Caco-2 (cell line): ENCODE measurements at regions not wholly inside any gene's neighbourhood (a gene's known extent, or its start where the extent isn't known, plus 50 kb on each side); places are given as distances from the start of the nearest gene placed in this dataset.

ENCODE experiments used
- BruUV-seq: library from RNA; stranded (reverse); fragments of 400-500 nt; replicated peaks from 2 replicates; lab custom pipeline; 2021; lab: Mats Ljungman, UMichigan
- CTCF ChIA-PET: fragments of 300-600 bp; sonication (Branson Sonifier 250); formaldehyde crosslinking; loops from one replicate; lab custom pipeline; 2022; ENCODE audit warnings: antibody characterized with exemption; lab: Charles Lee
- POLR2A ChIA-PET: fragments of 300-600 bp; sonication (Branson Sonifier 250); formaldehyde crosslinking; loops from one replicate; lab custom pipeline; 2022; ENCODE audit warnings: antibody characterized with exemption; lab: Charles Lee
- DNase-seq, 2 experiments: peaks; one replicate each; pipeline versions ENCODE4 v3.0.0 to v3.0.0-alpha.2; 2020 to 2022
- H3K27me3 ChIP-seq: replicated peaks from 2 replicates; pipeline ENCODE4 v1.6.0; 2011; ENCODE audit warnings: low read length; ENCODE audit not compliant: control insufficient read depth, insufficient read depth
- H3K36me3 ChIP-seq: 2 replicates; pipeline ENCODE4 v1.5.1; 2011; ENCODE audit warnings: low read length; ENCODE audit not compliant: control insufficient read depth, insufficient read depth
- H3K4me1 ChIP-seq: fragments of 250-450 bp; sonication (Bioruptor Pico); 2 replicates; pipeline ENCODE4 v1.5.1; 2020; ENCODE audit warnings: mild to moderate bottlenecking
- H3K4me3 ChIP-seq: 2 replicates; pipeline ENCODE4 v1.5.1; 2011; ENCODE audit warnings: low read depth, mild to moderate bottlenecking, control low read depth, low read length
- H3K9me3 ChIP-seq: fragments of 250-450 bp; sonication (Bioruptor Pico); 2 replicates; pipeline ENCODE4 v1.5.1; 2020; ENCODE audit warnings: mild to moderate bottlenecking, moderate library complexity
- H3K27ac Mint-ChIP-seq: one replicate; pipeline ENCODE4 v1.8.0; 2022; ENCODE audit warnings: mixed read lengths; ENCODE audit not compliant: unreplicated experiment
- H3K27me3 Mint-ChIP-seq: one replicate; pipeline ENCODE4 v1.8.0; 2022; ENCODE audit warnings: mixed read lengths; ENCODE audit not compliant: insufficient read depth, unreplicated experiment
- H3K36me3 Mint-ChIP-seq: one replicate; pipeline ENCODE4 v1.8.0; 2022; ENCODE audit warnings: mild to moderate bottlenecking, mixed read lengths; ENCODE audit not compliant: insufficient read depth, unreplicated experiment
- H3K4me1 Mint-ChIP-seq: one replicate; pipeline ENCODE4 v1.8.0; 2022; ENCODE audit warnings: low read depth, mixed read lengths; ENCODE audit not compliant: unreplicated experiment
- H3K4me3 Mint-ChIP-seq: one replicate; pipeline ENCODE4 v1.8.0; 2022; ENCODE audit warnings: mild to moderate bottlenecking, moderate library complexity, mixed read lengths; ENCODE audit not compliant: unreplicated experiment
- H3K9me3 Mint-ChIP-seq: one replicate; pipeline ENCODE4 v1.8.0; 2022; ENCODE audit warnings: mixed read lengths; ENCODE audit not compliant: unreplicated experiment
- intact Hi-C: fragments of 100-400 bp; cut with micrococcal nuclease; formaldehyde crosslinking; loops from one replicate; pipeline ENCODE4 v1.10.0; 2022; ENCODE audit not compliant: unreplicated experiment
- TF ChIP-seq, protein P1 (sequence below), 2 experiments: fragments of 200-600 bp in 1 of 2; IDR thresholded peaks; 1 replicate in 1 of 2; 2 replicates in 1 of 2; pipeline versions ENCODE4 v1.5.1 to v1.8.0; 2011 to 2022; ENCODE audit warnings: antibody characterized with exemption in 1 of 2, control low read depth in 1 of 2, inconsistent platforms in 1 of 2, low read depth in 1 of 2, low read length in 1 of 2, mild to moderate bottlenecking in 1 of 2, moderate library complexity in 1 of 2; ENCODE audit not compliant: insufficient read depth in 1 of 2, severe bottlenecking in 1 of 2, unreplicated experiment in 1 of 2

- peak overlapping the region; percentile 29 for H3K27ac Mint-ChIP-seq
- no TSS peak for BruUV-seq
These were observed 104.8 kb upstream of the DIO3 start for GRCh38 chr14:101456246-101457175.

GRCh38 chr14:101457301-101457935 lies 103.9 kb upstream of the DIO3 start:
- ChIA-PET CTCF (no interaction called here), POLR2A (no interaction called here)
- Mint-ChIP-seq H3K36me3 (no peaks in the 10 kb centered on the region), H3K9me3 (no peaks in the 10 kb centered on the region), H3K27ac (no peak overlapping the region), H3K27me3 (no peaks in the 10 kb centered on the region), H3K4me1 (peaks cover 8% of the 10 kb centered on the region), H3K4me3 (no peak overlapping the region)
- DNase-seq = no peak
- no peaks in the 10 kb centered on the region for H3K9me3 ChIP-seq
- TF ChIP-seq, protein P1, sequence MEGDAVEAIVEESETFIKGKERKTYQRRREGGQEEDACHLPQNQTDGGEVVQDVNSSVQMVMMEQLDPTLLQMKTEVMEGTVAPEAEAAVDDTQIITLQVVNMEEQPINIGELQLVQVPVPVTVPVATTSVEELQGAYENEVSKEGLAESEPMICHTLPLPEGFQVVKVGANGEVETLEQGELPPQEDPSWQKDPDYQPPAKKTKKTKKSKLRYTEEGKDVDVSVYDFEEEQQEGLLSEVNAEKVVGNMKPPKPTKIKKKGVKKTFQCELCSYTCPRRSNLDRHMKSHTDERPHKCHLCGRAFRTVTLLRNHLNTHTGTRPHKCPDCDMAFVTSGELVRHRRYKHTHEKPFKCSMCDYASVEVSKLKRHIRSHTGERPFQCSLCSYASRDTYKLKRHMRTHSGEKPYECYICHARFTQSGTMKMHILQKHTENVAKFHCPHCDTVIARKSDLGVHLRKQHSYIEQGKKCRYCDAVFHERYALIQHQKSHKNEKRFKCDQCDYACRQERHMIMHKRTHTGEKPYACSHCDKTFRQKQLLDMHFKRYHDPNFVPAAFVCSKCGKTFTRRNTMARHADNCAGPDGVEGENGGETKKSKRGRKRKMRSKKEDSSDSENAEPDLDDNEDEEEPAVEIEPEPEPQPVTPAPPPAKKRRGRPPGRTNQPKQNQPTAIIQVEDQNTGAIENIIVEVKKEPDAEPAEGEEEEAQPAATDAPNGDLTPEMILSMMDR (IDR thresholded peaks at IDR 0.05; ENCODE audit: insufficient read depth in 1 of 2, low read depth in 1 of 2, low read length in 1 of 2, severe bottlenecking in 1 of 2, unreplicated experiment in 1 of 2) = no peak
- BruUV-seq = no TSS peak
- H3K4me3 ChIP-seq = no peak overlapping the region
- H3K27me3 ChIP-seq = no peaks in the 10 kb centered on the region
- H3K36me3 ChIP-seq = no peaks in the 10 kb centered on the region
- H3K4me1 ChIP-seq = peaks cover 8% of the 10 kb centered on the region; the same call in 1 of the 2 replicates
- intact Hi-C loops = no loop called here

More at GRCh38 chr14:101456246-101457175, 104.8 kb upstream of the DIO3 start:
- no peaks in the 10 kb centered on the region for H3K27me3 ChIP-seq
- H3K4me3 ChIP-seq = no peak overlapping the region
- H3K9me3 ChIP-seq = no peaks in the 10 kb centered on the region
- Mint-ChIP-seq H3K36me3 (no peaks in the 10 kb centered on the region), H3K27me3 (no peaks in the 10 kb centered on the region), H3K4me3 (no peak overlapping the region), H3K9me3 (no peaks in the 10 kb centered on the region), H3K4me1 (peaks cover 6% of the 10 kb centered on the region)
- intact Hi-C loops = no loop called here
- peaks cover 8% of the 10 kb centered on the region; the same call in 1 of the 2 replicates for H3K4me1 ChIP-seq
- CTCF ChIA-PET = no interaction called here
- H3K36me3 ChIP-seq = no peaks in the 10 kb centered on the region
- POLR2A ChIA-PET = no interaction called here
- TF ChIP-seq, protein P1 (IDR thresholded peaks at IDR 0.05; ENCODE audit: insufficient read depth in 1 of 2, low read depth in 1 of 2, low read length in 1 of 2, severe bottlenecking in 1 of 2, unreplicated experiment in 1 of 2) = no peak
- no peak for DNase-seq

DNA sequence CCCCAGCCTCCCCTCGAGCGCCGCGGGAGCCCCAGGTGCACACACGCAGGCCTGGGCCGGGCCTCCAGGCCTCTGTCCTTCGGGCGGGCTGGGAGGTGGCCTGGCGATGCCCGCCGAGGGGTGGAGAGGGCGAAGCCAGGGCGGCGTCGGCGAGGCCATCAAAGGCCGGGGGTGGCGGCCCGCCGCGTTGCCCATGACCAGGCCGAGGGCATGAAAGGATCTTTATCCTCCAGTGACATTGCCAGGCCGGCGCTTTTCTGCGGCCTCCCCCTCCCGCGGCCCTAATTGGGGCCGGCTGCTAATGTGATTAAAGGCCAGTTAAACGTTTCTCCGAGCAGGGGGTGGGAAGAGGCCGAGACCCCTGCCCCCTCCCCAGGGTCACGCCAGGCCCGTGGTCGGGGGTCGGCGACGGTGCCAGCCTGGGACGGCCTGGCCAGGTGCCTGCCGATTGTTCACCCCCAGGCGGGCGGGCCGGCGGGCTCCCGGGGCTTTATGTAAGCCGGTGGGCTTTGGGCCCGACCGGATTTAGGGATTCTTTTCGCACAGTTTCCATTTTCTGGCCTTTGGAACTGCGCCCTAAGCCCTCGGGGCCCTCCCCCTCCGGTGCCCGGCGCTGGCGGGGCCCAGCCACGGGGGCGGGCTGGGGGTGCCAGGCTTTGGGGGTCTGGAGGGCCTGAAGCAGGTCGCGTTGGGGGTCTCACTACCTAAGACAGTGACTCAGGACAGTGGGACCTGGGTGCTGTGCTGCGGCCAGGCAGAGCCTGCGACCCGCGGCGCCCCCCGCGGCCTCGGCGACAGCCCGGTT lies 103.2 kb upstream of the DIO3 start:
- H3K27me3 ChIP-seq = no peaks in the 10 kb centered on the region
- H3K4me1 ChIP-seq = peaks cover 8% of the 10 kb centered on the region; the same call in 1 of the 2 replicates
- H3K36me3 Mint-ChIP-seq = no peaks in the 10 kb centered on the region
- no peak overlapping the region for H3K4me3 ChIP-seq
- ChIA-PET POLR2A (no interaction called here), CTCF (no interaction called here)
- no peaks in the 10 kb centered on the region for H3K9me3 Mint-ChIP-seq
- H3K4me1 Mint-ChIP-seq = peaks cover 8% of the 10 kb centered on the region
- BruUV-seq = no TSS peak
- DNase-seq = no peak
- intact Hi-C loops = no loop called here
- no peaks in the 10 kb centered on the region for H3K9me3 ChIP-seq
- TF ChIP-seq, protein P1 (IDR thresholded peaks at IDR 0.05; ENCODE audit: insufficient read depth in 1 of 2, low read depth in 1 of 2, low read length in 1 of 2, severe bottlenecking in 1 of 2, unreplicated experiment in 1 of 2) = no peak
- H3K4me3 Mint-ChIP-seq = no peak overlapping the region
- no peak overlapping the region for H3K27ac Mint-ChIP-seq
- H3K27me3 Mint-ChIP-seq = no peaks in the 10 kb centered on the region
- no peaks in the 10 kb centered on the region for H3K36me3 ChIP-seq
